HuH-7 (cell line): ENCODE measurements at regions not wholly inside any gene's neighbourhood (a gene's known extent, or its start where the extent isn't known, plus 50 kb on each side); places are given as distances from the start of the nearest gene placed in this dataset.

ENCODE experiments used
- DNase-seq: peaks from one replicate; pipeline ENCODE4 v3.0.0; 2011; ENCODE audit warnings: low spot score

DNA sequence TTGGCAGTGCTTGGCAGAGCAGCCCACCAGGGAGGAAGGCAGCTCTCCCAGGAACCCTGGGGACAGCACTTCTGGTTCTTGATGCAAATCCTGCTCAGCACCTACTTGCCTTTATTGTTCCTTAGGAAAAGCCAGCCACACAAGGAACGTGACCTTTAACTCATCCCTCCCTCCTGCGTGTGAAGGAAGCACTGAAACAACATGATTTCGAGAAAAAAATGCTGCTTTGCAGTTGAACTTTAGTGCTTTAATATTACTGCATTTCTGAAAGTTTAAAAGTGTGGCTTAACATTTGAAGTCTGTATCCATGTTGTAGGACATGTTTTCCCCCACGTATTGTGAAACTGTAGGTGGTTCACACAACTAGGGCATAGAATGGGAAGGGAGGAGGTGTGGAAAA is 50.4 kb upstream of the CTNNB1 start:
- DNase-seq = no peak
